ENCODE measurements at regions not wholly inside any gene's neighbourhood (a gene's known extent, or its start where the extent isn't known, plus 50 kb on each side); places are given as distances from the start of the nearest gene placed in this dataset.

DNA sequence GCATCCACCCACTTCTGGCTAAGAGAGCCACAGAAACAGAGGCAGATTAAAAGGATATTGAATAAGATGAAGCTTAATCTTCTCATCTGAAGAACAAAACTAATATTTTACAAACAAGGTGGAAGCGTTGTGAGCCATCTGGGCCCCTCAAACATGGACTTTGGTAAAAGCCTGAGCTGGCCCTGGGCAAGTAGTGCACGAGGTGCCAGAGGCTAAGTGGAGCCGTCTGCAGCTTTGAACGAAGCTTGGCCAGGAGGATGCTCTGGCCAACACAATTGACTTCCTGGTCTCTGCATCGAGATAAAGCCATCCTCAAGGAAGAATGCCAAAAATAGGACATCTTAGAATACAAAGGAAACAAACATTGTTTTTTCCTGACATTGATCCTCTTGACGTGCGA lies 53.2 kb upstream of the PLEKHG1 start:
- Histone ChIP-seq H3K27ac (ENCODE audit: low read length) (no peak overlapping the region), H3K4me1 (ENCODE audit: insufficient read depth, low read length) (peaks cover 11% of the 10 kb centered on the region), H3K9me2 (replicated peaks; ENCODE audit: low read length) (no peaks in the 10 kb centered on the region), H2AFZ (ENCODE audit: low read length) (no peak overlapping the region), H3K9me3 (ENCODE audit: low read length) (no peaks in the 10 kb centered on the region), H3K27me3 (ENCODE audit: low read length) (no peaks in the 10 kb centered on the region), H3F3A (ENCODE audit: low read length, unreplicated experiment) (no peaks in the 10 kb centered on the region), H3K79me2 (ENCODE audit: low read length) (no peaks in the 10 kb centered on the region), H3K4me3 (ENCODE audit: low read length) (no peak overlapping the region), H3K36me3 (ENCODE audit: low read depth, low read length) (no peaks in the 10 kb centered on the region), H3K4me2 (ENCODE audit: low read length) (no peak overlapping the region), H4K20me1 (ENCODE audit: low read length) (no peaks in the 10 kb centered on the region), H3K9ac (ENCODE audit: low read length) (no peak overlapping the region)
- ATAC-seq (no peak), DNase-seq (no peak)
- ChIA-PET CTCF (no interaction called here), POLR2A (ENCODE audit: unreplicated experiment) (no interaction called here)
- BruUV-seq (replicated peaks), result no TSS peak
- intact Hi-C loops (cut with micrococcal nuclease), result no loop called here
- no peak for TF ChIP-seq EZH2 (IDR thresholded peaks at IDR 0.05; ENCODE audit: low read length, unreplicated experiment)
- no peak for TF ChIP-seq EZH2phosphoT487 (IDR thresholded peaks at IDR 0.05; ENCODE audit: borderline replicate concordance, low read length)
- TF ChIP-seq, protein P1, sequence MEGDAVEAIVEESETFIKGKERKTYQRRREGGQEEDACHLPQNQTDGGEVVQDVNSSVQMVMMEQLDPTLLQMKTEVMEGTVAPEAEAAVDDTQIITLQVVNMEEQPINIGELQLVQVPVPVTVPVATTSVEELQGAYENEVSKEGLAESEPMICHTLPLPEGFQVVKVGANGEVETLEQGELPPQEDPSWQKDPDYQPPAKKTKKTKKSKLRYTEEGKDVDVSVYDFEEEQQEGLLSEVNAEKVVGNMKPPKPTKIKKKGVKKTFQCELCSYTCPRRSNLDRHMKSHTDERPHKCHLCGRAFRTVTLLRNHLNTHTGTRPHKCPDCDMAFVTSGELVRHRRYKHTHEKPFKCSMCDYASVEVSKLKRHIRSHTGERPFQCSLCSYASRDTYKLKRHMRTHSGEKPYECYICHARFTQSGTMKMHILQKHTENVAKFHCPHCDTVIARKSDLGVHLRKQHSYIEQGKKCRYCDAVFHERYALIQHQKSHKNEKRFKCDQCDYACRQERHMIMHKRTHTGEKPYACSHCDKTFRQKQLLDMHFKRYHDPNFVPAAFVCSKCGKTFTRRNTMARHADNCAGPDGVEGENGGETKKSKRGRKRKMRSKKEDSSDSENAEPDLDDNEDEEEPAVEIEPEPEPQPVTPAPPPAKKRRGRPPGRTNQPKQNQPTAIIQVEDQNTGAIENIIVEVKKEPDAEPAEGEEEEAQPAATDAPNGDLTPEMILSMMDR (conservative IDR thresholded peaks at IDR 0.05; ENCODE audit: low read depth, low read length), result no peak

DNA sequence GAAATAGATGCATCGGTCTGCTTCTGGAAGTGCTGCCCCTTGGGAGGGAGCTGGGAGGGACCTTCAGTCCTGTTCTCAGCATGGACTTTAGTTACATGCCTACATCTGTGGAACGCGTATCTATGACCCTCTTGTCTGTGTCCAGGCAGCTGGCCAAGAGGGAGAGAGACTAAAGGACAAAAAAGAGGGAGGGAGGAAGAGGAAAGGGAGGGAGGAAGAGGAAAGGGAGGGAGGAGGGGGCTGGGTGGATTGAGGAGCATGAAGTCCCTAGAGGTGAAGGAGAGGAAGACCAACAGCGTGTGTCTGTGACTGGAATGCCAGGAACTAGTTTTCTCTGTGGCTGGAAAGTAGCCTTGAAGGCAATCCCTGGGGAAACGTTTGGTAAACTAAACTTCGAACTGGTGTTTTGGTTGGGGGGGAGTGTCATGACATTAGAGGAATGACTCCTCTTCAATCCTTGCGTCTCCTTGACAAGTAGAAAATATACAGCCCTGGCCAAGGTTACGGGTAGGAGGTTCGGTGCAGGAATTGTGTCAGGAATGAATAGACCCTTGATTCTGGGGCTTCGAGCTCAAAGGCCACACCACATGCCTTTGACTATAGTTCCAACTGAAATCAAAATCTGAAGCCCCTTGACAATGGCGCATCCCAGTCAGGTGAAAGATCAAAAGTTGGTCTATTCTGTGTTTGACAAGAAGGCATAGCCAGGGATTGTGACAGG lies 52.0 kb upstream of the PLEKHG1 start:
- H3K79me2 ChIP-seq (ENCODE audit: low read length), result no peaks in the 10 kb centered on the region
- H3F3A ChIP-seq (ENCODE audit: low read length, unreplicated experiment), result no peaks in the 10 kb centered on the region
- no peaks in the 10 kb centered on the region for H3K36me3 ChIP-seq (ENCODE audit: low read depth, low read length)
- no peaks in the 10 kb centered on the region for H3K27me3 ChIP-seq (ENCODE audit: low read length)
- H3K4me3 ChIP-seq (ENCODE audit: low read length), result no peak overlapping the region
- no peaks in the 10 kb centered on the region for H4K20me1 ChIP-seq (ENCODE audit: low read length)
- TF ChIP-seq, protein P1 (conservative IDR thresholded peaks at IDR 0.05; ENCODE audit: low read depth, low read length), result no peak
- no peak for TF ChIP-seq EZH2 (IDR thresholded peaks at IDR 0.05; ENCODE audit: low read length, unreplicated experiment)
- no peak for TF ChIP-seq EZH2phosphoT487 (IDR thresholded peaks at IDR 0.05; ENCODE audit: borderline replicate concordance, low read length)
- H3K4me2 ChIP-seq (ENCODE audit: low read length), result no peak overlapping the region
- no peak overlapping the region for H3K9ac ChIP-seq (ENCODE audit: low read length)
- H3K9me2 ChIP-seq (replicated peaks; ENCODE audit: low read length), result no peaks in the 10 kb centered on the region
- H3K27ac ChIP-seq (ENCODE audit: low read length), result no peak overlapping the region
- no TSS peak for BruUV-seq (replicated peaks)
- no peak overlapping the region for H2AFZ ChIP-seq (ENCODE audit: low read length)
- ATAC-seq (no peak), DNase-seq (no peak)
- ChIA-PET CTCF (no interaction called here), POLR2A (ENCODE audit: unreplicated experiment) (no interaction called here)
- H3K4me1 ChIP-seq (ENCODE audit: insufficient read depth, low read length), result peaks cover 11% of the 10 kb centered on the region
- intact Hi-C loops (cut with micrococcal nuclease), result no loop called here
- H3K9me3 ChIP-seq (ENCODE audit: low read length), result no peaks in the 10 kb centered on the region

- TF ChIP-seq EZH2 (IDR thresholded peaks at IDR 0.05; ENCODE audit: low read length, unreplicated experiment), result no peak
- DNase-seq (no peak), ATAC-seq (no peak)
- CTCF ChIA-PET, result no interaction called here
- POLR2A ChIA-PET (ENCODE audit: unreplicated experiment), result no interaction called here
- H3K4me3 ChIP-seq (ENCODE audit: low read length), result no peak overlapping the region
- no peak overlapping the region for H3K27ac ChIP-seq (ENCODE audit: low read length)
- H3K9me3 ChIP-seq (ENCODE audit: low read length), result no peaks in the 10 kb centered on the region
- BruUV-seq (replicated peaks), result no TSS peak
- H2AFZ ChIP-seq (ENCODE audit: low read length), result no peak overlapping the region
- no peak overlapping the region for H3K4me2 ChIP-seq (ENCODE audit: low read length)
- no peaks in the 10 kb centered on the region for H3K79me2 ChIP-seq (ENCODE audit: low read length)
- no peaks in the 10 kb centered on the region for H3F3A ChIP-seq (ENCODE audit: low read length, unreplicated experiment)
- H3K27me3 ChIP-seq (ENCODE audit: low read length), result no peaks in the 10 kb centered on the region
- no peaks in the 10 kb centered on the region for H3K9me2 ChIP-seq (replicated peaks; ENCODE audit: low read length)
- no peaks in the 10 kb centered on the region for H4K20me1 ChIP-seq (ENCODE audit: low read length)
- intact Hi-C loops (cut with micrococcal nuclease), result no loop called here
- H3K4me1 ChIP-seq (ENCODE audit: insufficient read depth, low read length), result peaks cover 11% of the 10 kb centered on the region
- H3K9ac ChIP-seq (ENCODE audit: low read length), result no peak overlapping the region
- H3K36me3 ChIP-seq (ENCODE audit: low read depth, low read length), result no peaks in the 10 kb centered on the region
Observed at GRCh38 chr6:150548330-150548729, 51.4 kb upstream of the PLEKHG1 start.
